A549 (cell line): ENCODE measurements at regions not wholly inside any gene's neighbourhood (a gene's known extent, or its start where the extent isn't known, plus 50 kb on each side); places are given as distances from the start of the nearest gene placed in this dataset.
A peak's percentile ranks its signal among the peaks of the same experiment; 100 is the strongest.
"Not testable (repeated sequence)": the region's sequence is repeated elsewhere in the genome, so short reads cannot be mapped to it uniquely, and the experiment has no call there.

Experiments
- ATAC-seq, 2 experiments: fragments of 200-7000 bp in 1 of 2; fragments of >200 bp in 1 of 2; cut with Nextera tagmentation in 1 of 2; cut with Tn5 transposase in 1 of 2; 3 replicates each; pipeline versions ENCODE4 v1.8.0 to v1.9.1; 2018 to 2020; ENCODE audit warnings: mild to moderate bottlenecking in 1 of 2, moderate library complexity in 1 of 2
- CTCF ChIA-PET: fragments of 300-600 bp; sonication (Branson Sonifier 250); formaldehyde crosslinking; extraction: SDS; loops from one replicate; lab custom pipeline; 2021; ENCODE audit warnings: antibody characterized with exemption, inconsistent platforms; lab: Yijun Ruan, JAX
- POLR2A ChIA-PET: fragments of 350-600 bp; formaldehyde crosslinking; extraction: SDS; loops from one replicate; lab custom pipeline; 2021; ENCODE audit warnings: antibody characterized with exemption, inconsistent platforms; lab: Yijun Ruan, JAX
- DNase-seq, 2 experiments: peaks; one replicate each; pipeline versions ENCODE4 v3.0.0 to v3.0.0-alpha.2; 2011 to 2016; ENCODE audit warnings: low read depth in 1 of 2, low spot score in 1 of 2
- FAIRE-seq: peaks from 2 replicates; lab custom pipeline; 2011; peaks lifted over from hg19 to GRCh38; lab: Jason Lieb, UNC
- H3K27ac ChIP-seq, 2 experiments: fragments of >200 bp; sonication (Bioruptor Twin); formaldehyde crosslinking; 3 replicates each; pipeline ENCODE4 v1.5.1; 2016 to 2017
- H3K4me1 ChIP-seq: fragments of >200 bp; sonication (Bioruptor Twin); formaldehyde crosslinking; 3 replicates; pipeline ENCODE4 v1.6.1; 2016
- H3K4me2 ChIP-seq: fragments of >200 bp; sonication (Bioruptor Twin); formaldehyde crosslinking; 3 replicates; pipeline ENCODE4 v1.6.1; 2016
- H3K4me3 ChIP-seq: fragments of >200 bp; sonication (Bioruptor Twin); formaldehyde crosslinking; 3 replicates; pipeline ENCODE4 v1.5.1; 2016
- H3K9me3 ChIP-seq: fragments of >200 bp; sonication (Bioruptor Twin); formaldehyde crosslinking; 3 replicates; pipeline ENCODE4 v1.6.1; 2016
- ATOH8 ChIP-seq: fragments of 250-450 bp; sonication (Bioruptor Pico); IDR thresholded peaks from 2 replicates; pipeline ENCODE4 v1.5.0; 2020; ENCODE audit warnings: low read depth, mild to moderate bottlenecking, moderate library complexity
- BCL3 ChIP-seq: fragments of >200 bp; sonication (Bioruptor Twin); formaldehyde crosslinking; IDR thresholded peaks from 3 replicates; pipeline ENCODE4 v1.6.1; 2016
- ESRRA ChIP-seq: fragments of 150-350 bp; IDR thresholded peaks from 2 replicates; pipeline ENCODE4 v1.6.1; 2014; ENCODE audit warnings: mild to moderate bottlenecking, low read length, borderline replicate concordance
- FOSB ChIP-seq: fragments of 250-450 bp; sonication (Bioruptor Pico); IDR thresholded peaks from 2 replicates; pipeline ENCODE4 v1.5.0; 2020; ENCODE audit warnings: mild to moderate bottlenecking, moderate library complexity
- FOXS1 ChIP-seq: fragments of 250-450 bp; sonication (Bioruptor Pico); IDR thresholded peaks from 2 replicates; pipeline ENCODE4 v1.5.0; 2020; ENCODE audit warnings: mild to moderate bottlenecking, moderate library complexity
- GATA3 ChIP-seq: IDR thresholded peaks from 2 replicates; pipeline ENCODE4 v1.6.1; 2012; ENCODE audit warnings: borderline replicate concordance
- HOXA7 ChIP-seq: fragments of 250-450 bp; sonication (Bioruptor Pico); IDR thresholded peaks from 2 replicates; pipeline ENCODE4 v1.5.0; 2020; ENCODE audit warnings: mild to moderate bottlenecking, moderate library complexity
- KDM1A ChIP-seq: fragments of 200-600 bp; sonication (generic); IDR thresholded peaks from 2 replicates; pipeline ENCODE4 v1.6.1; 2016; ENCODE audit warnings: low read depth, mild to moderate bottlenecking
- MAFK ChIP-seq: fragments of 450-650 bp; IDR thresholded peaks from 2 replicates; pipeline ENCODE4 v1.6.1; 2014; ENCODE audit not compliant: partially characterized antibody
- NFE2L2 ChIP-seq: fragments of 150-350 bp; conservative IDR thresholded peaks from 2 replicates; pipeline ENCODE4 v1.6.1; 2014; ENCODE audit warnings: low read length
- NPAS2 ChIP-seq: fragments of 250-450 bp; sonication (Bioruptor Pico); IDR thresholded peaks from 2 replicates; pipeline ENCODE4 v1.8.0; 2022; ENCODE audit warnings: mild to moderate bottlenecking, moderate library complexity, borderline replicate concordance
- NR3C1 ChIP-seq: fragments of >200 bp; sonication (Bioruptor Twin); formaldehyde crosslinking; IDR thresholded peaks from 3 replicates; pipeline ENCODE4 v1.6.1; 2017
- PBX3 ChIP-seq: IDR thresholded peaks from 2 replicates; pipeline ENCODE4 v1.6.1; 2012
- RAD21 ChIP-seq, 2 experiments: fragments of >200 bp in 1 of 2; sonication (Bioruptor Twin) in 1 of 2; formaldehyde crosslinking in 1 of 2; IDR thresholded peaks in 1 of 2; conservative IDR thresholded peaks in 1 of 2; 2 replicates in 1 of 2; 3 replicates in 1 of 2; pipeline ENCODE4 v1.6.1; 2012 to 2018; ENCODE audit warnings: inconsistent platforms in 1 of 2
- RARB ChIP-seq: fragments of 250-450 bp; sonication (Bioruptor Pico); IDR thresholded peaks from 2 replicates; pipeline ENCODE4 v1.8.0; 2021; ENCODE audit warnings: mild to moderate bottlenecking, moderate library complexity
- USF2 ChIP-seq: fragments of 450-650 bp; IDR thresholded peaks from 2 replicates; pipeline ENCODE4 v1.6.1; 2014; ENCODE audit warnings: antibody characterized with exemption
- ZNF302 ChIP-seq: fragments of 250-450 bp; sonication (Bioruptor Pico); IDR thresholded peaks from 2 replicates; pipeline ENCODE4 v1.9.0; 2021; ENCODE audit warnings: inconsistent platforms, mild to moderate bottlenecking, moderate library complexity
- ZSCAN20 ChIP-seq: fragments of 250-450 bp; sonication (Bioruptor Pico); IDR thresholded peaks from 2 replicates; pipeline ENCODE4 v1.8.0; 2022; ENCODE audit warnings: mild to moderate bottlenecking, moderate library complexity
- WGBS: methylation state at CpG from one replicate; pipeline ENCODE4 v1.1.6; 2017; ENCODE audit errors: missing lambda C conversion rate; 5-methylcytosine and 5-hydroxymethylcytosine counted together

GRCh38 chr2:187655001-187655400 lies 100.8 kb upstream of the TFPI start:
- POLR2A ChIA-PET, result no interaction called here
- no peak for DNase-seq
- FAIRE-seq, result no peak
- no peak overlapping the region for H3K4me2 ChIP-seq
- TF ChIP-seq RARB (no peak), RAD21 (conservative IDR thresholded peaks at IDR 0.05 in 1 of 2, IDR thresholded peaks at IDR 0.05 in 1 of 2) (no peak), ESRRA (no peak)
- no peak for ATAC-seq
- CTCF ChIA-PET, result no interaction called here
- H3K9me3 ChIP-seq, result no peaks in the 10 kb centered on the region
- H3K4me1 ChIP-seq, result no peaks in the 10 kb centered on the region
- H3K27ac ChIP-seq, result no peak overlapping the region
- 73% methylated on average over 7 of the region's 9 CpGs for WGBS
- no peak overlapping the region for H3K4me3 ChIP-seq

GRCh38 chr2:187656123-187656522 lies 101.9 kb upstream of the TFPI start:
- no peaks in the 10 kb centered on the region for H3K9me3 ChIP-seq
- H3K27ac ChIP-seq, result no peak overlapping the region
- H3K4me1 ChIP-seq, result no peaks in the 10 kb centered on the region
- TF ChIP-seq MAFK, result peak; percentile 31
- TF ChIP-seq ATOH8 (CRISPR knock-in tag), result no peak
- no peak for TF ChIP-seq FOSB
- H3K4me3 ChIP-seq, result no peak overlapping the region
- DNase-seq (no peak), FAIRE-seq (no peak), ATAC-seq (no peak)
- no peak overlapping the region for H3K4me2 ChIP-seq
- ChIA-PET POLR2A (no interaction called here), CTCF (no interaction called here)
- WGBS, result 30% methylated on average over 4 of the region's 4 CpGs

- WGBS, result 34% methylated on average over 5 of the region's 5 CpGs
- Histone ChIP-seq H3K9me3 (no peaks in the 10 kb centered on the region), H3K4me2 (no peak overlapping the region), H3K27ac (no peak overlapping the region), H3K4me1 (no peaks in the 10 kb centered on the region), H3K4me3 (no peak overlapping the region)
- DNase-seq, result peak; percentile 6 to 44
- POLR2A ChIA-PET, result no interaction called here
- ATAC-seq, result peak; percentile 90 to 96
- CTCF ChIA-PET, result no interaction called here
- FAIRE-seq, result no peak
- TF ChIP-seq GATA3, result no peak
- peak in 1 of 2 experiments; percentile 34; a peak in 1 of 5 replicates for TF ChIP-seq RAD21 (conservative IDR thresholded peaks at IDR 0.05 in 1 of 2, IDR thresholded peaks at IDR 0.05 in 1 of 2)
Observed at GRCh38 chr2:187658952-187659525, 104.8 kb upstream of the TFPI start.

- H3K4me3 ChIP-seq, H3K4me1 ChIP-seq, H3K27ac ChIP-seq, H3K9me3 ChIP-seq, H3K4me2 ChIP-seq, POLR2A ChIA-PET, DNase-seq, ATAC-seq, FAIRE-seq, CTCF ChIA-PET: not testable (repeated sequence)
- WGBS, result 60% methylated on average over 2 of the region's 2 CpGs
Observed at GRCh38 chr2:187676050-187676449, 121.8 kb upstream of the TFPI start.

GRCh38 chr2:187679454-187679853 lies 125.2 kb upstream of the TFPI start:
- DNase-seq (no peak), ATAC-seq (no peak), FAIRE-seq (no peak)
- CTCF ChIA-PET, result no interaction called here
- H3K9me3 ChIP-seq, result no peaks in the 10 kb centered on the region
- no peak overlapping the region for H3K27ac ChIP-seq
- no peak overlapping the region for H3K4me3 ChIP-seq
- no peak overlapping the region for H3K4me2 ChIP-seq
- TF ChIP-seq ZSCAN20 (no peak), NR3C1 (no peak), RARB (no peak), KDM1A (no peak), BCL3 (no peak), FOXS1 (CRISPR knock-in tag) (no peak), NPAS2 (CRISPR knock-in tag) (no peak), USF2 (no peak), ZNF302 (CRISPR knock-in tag) (no peak), HOXA7 (CRISPR knock-in tag) (no peak), NFE2L2 (no peak), PBX3 (no peak)
- no peaks in the 10 kb centered on the region for H3K4me1 ChIP-seq
- POLR2A ChIA-PET, result no interaction called here
